Lung (tissue), 11 donors: ENCODE measurements at regions not wholly inside any gene's neighbourhood (a gene's known extent, or its start where the extent isn't known, plus 50 kb on each side); places are given as distances from the start of the nearest gene placed in this dataset.

ENCODE experiments used
- ATAC-seq: fragments of 200-7000 bp; cut with Tn5 transposase; one replicate; pipeline ENCODE4 v1.9.1; 2020; ENCODE audit warnings: moderate number of reproducible peaks; ENCODE audit not compliant: insufficient read depth, low FRiP score
- DNase-seq, 3 donors: peaks; one replicate each; pipeline ENCODE4 v3.0.0-alpha.2; 2013 to 2017
- H3K27ac ChIP-seq, 2 donors: one replicate each; pipeline ENCODE4 v1.5.1; 2013; ENCODE audit warnings: mild to moderate bottlenecking in 2 of 2, moderate library complexity in 2 of 2, control low read depth in 1 of 2, inconsistent platforms in 1 of 2, low read depth in 1 of 2, low read length in 1 of 2
- H3K27me3 ChIP-seq, 3 donors: one replicate each; pipeline ENCODE4 v1.5.1; 2013; ENCODE audit warnings: low read length in 2 of 3; ENCODE audit not compliant: control insufficient read depth in 3 of 3, insufficient read depth in 3 of 3
- H3K36me3 ChIP-seq, 4 donors: one replicate each; pipeline ENCODE4 v1.5.1; 2013; ENCODE audit warnings: low read length in 4 of 4, mild to moderate bottlenecking in 1 of 4, moderate library complexity in 1 of 4; ENCODE audit not compliant: control insufficient read depth in 4 of 4, insufficient read depth in 4 of 4
- H3K4me1 ChIP-seq, 5 donors: one replicate each; pipeline ENCODE4 v1.5.1; 2013; ENCODE audit warnings: low read length in 5 of 5, mild to moderate bottlenecking in 2 of 5, moderate library complexity in 1 of 5; ENCODE audit not compliant: control insufficient read depth in 5 of 5, insufficient read depth in 5 of 5
- H3K4me3 ChIP-seq: one replicate; pipeline ENCODE4 v1.5.1; 2013; ENCODE audit warnings: mild to moderate bottlenecking, control low read depth, moderate library complexity
- H3K9ac ChIP-seq, 2 donors: one replicate each; pipeline ENCODE4 v1.5.1; 2013; ENCODE audit warnings: low read length in 2 of 2, control low read depth in 1 of 2; ENCODE audit not compliant: insufficient read depth in 1 of 2
- H3K9me3 ChIP-seq, 4 donors: one replicate each; pipeline ENCODE4 v1.5.1; 2013; ENCODE audit warnings: low read length in 3 of 4, mild to moderate bottlenecking in 1 of 4, moderate library complexity in 1 of 4; ENCODE audit not compliant: control insufficient read depth in 4 of 4, insufficient read depth in 3 of 4
- WGBS, 2 donors: extraction: QIAGEN DNeasy Blood & Tissue Kit; methylation state at CpG; one replicate each; pipeline ENCODE4 v1.1.7; 2013; 5-methylcytosine and 5-hydroxymethylcytosine counted together
- TF ChIP-seq, protein P1 (sequence below): IDR thresholded peaks from 2 replicates; pipeline ENCODE4 v1.5.1; 2012; ENCODE audit warnings: mild to moderate bottlenecking; ENCODE audit errors: control extremely low read depth, extremely low read depth
- donor health status: control.
- donor health status: control.
- donor health status: Bipolar disorder and iron deficiency.
- donor health status: healthy.
- donor health status: DM: yes; HTN: yes; CAD: no.

GRCh38 chr16:24668481-24669061, 60.9 kb upstream of the TNRC6A start:
- no peaks in the 10 kb centered on the region for H3K9me3 ChIP-seq
- WGBS, 2 donors = 57 to 68% methylated on average over 9 of the region's 9 CpGs
- ATAC-seq (no peak), DNase-seq (no peak)
- H3K4me1 ChIP-seq = peaks cover 0 to 7% (median 0%) of the 10 kb centered on the region in 5 donors
- no peak overlapping the region for H3K27ac ChIP-seq
- TF ChIP-seq, protein P1, sequence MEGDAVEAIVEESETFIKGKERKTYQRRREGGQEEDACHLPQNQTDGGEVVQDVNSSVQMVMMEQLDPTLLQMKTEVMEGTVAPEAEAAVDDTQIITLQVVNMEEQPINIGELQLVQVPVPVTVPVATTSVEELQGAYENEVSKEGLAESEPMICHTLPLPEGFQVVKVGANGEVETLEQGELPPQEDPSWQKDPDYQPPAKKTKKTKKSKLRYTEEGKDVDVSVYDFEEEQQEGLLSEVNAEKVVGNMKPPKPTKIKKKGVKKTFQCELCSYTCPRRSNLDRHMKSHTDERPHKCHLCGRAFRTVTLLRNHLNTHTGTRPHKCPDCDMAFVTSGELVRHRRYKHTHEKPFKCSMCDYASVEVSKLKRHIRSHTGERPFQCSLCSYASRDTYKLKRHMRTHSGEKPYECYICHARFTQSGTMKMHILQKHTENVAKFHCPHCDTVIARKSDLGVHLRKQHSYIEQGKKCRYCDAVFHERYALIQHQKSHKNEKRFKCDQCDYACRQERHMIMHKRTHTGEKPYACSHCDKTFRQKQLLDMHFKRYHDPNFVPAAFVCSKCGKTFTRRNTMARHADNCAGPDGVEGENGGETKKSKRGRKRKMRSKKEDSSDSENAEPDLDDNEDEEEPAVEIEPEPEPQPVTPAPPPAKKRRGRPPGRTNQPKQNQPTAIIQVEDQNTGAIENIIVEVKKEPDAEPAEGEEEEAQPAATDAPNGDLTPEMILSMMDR = no peak
- H3K9ac ChIP-seq = no peak overlapping the region
- H3K36me3 ChIP-seq = no peaks in the 10 kb centered on the region
- H3K4me3 ChIP-seq = no peak overlapping the region
- H3K27me3 ChIP-seq = peaks cover 0 to 13% (median 4%) of the 10 kb centered on the region in 3 donors

DNA sequence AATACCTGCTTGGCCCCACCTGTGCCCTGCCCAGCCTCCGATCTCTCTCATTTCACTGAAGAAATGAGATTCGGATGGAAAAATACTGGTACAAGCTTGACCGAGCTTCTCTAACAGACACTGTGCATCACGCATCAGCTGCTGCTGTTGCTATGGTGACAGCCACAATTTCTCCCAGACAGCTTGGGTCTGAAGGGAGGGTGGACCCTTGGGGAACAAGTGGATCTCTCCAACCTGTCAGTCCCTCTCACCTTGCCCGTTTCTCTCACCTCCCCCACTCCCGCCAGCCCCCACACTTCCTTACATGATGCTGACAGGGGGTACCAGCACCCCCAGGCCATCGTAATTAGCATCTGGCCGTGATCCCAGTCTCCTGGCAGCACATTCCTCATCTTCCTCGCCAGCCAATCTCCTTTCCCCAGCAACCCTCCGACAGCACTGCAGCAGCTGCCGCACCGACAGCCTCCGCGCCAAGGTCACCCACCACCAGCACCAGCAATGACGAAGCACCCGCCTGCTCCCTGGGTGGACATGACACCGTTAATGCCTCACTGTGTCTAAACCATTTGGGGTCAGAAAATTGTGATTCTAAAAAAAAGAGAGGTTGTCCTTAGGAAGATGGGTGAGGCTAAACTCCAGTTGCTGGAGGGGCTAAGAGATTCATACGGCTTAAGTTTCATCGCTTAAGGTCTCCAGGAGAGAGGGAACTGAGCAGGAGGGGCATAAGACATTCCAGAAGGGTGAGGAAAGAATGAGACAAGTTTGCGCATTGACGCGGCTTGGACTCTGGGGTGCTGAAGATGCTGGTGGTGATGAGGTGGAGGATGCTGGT, 58.6 kb upstream of the TNRC6A start:
- peaks cover 0 to 13% (median 4%) of the 10 kb centered on the region in 3 donors for H3K27me3 ChIP-seq
- no peaks in the 10 kb centered on the region for H3K36me3 ChIP-seq
- no peak overlapping the region for H3K4me3 ChIP-seq
- peaks cover 0 to 7% (median 0%) of the 10 kb centered on the region in 5 donors for H3K4me1 ChIP-seq
- ATAC-seq (no peak), DNase-seq (peak; percentile 89 to 92 (median 91))
- H3K9me3 ChIP-seq = no peaks in the 10 kb centered on the region
- WGBS, 2 donors = 21 to 30% methylated on average over 22 of the region's 22 CpGs
- H3K27ac ChIP-seq = peak overlapping the region; percentile 24 to 48
- TF ChIP-seq, protein P1 = no peak
- H3K9ac ChIP-seq = no peak overlapping the region

- TF ChIP-seq, protein P1 = no peak
- peaks cover 0 to 13% (median 4%) of the 10 kb centered on the region in 3 donors for H3K27me3 ChIP-seq
- peaks cover 0 to 7% (median 0%) of the 10 kb centered on the region in 5 donors for H3K4me1 ChIP-seq
- no peaks in the 10 kb centered on the region for H3K36me3 ChIP-seq
- 87 to 89% methylated on average over 10 of the region's 10 CpGs for WGBS, 2 donors
- H3K4me3 ChIP-seq = no peak overlapping the region
- DNase-seq (no peak), ATAC-seq (no peak)
- no peaks in the 10 kb centered on the region for H3K9me3 ChIP-seq
- H3K27ac ChIP-seq = no peak overlapping the region
- no peak overlapping the region for H3K9ac ChIP-seq
Measured at GRCh38 chr16:24671455-24671954, 57.9 kb upstream of the TNRC6A start.
